Activated CD8-positive, alpha-beta memory T cell treated with anti-CD3 and anti-CD28 coated beads, Interleukin-2, amount 50 U/mL, for 48 hours (primary cell): ENCODE measurements at regions not wholly inside any gene's neighbourhood (a gene's known extent, or its start where the extent isn't known, plus 50 kb on each side); places are given as distances from the start of the nearest gene placed in this dataset.
"Not testable (repeated sequence)": the region's sequence is repeated elsewhere in the genome, so short reads cannot be mapped to it uniquely, and the experiment has no call there.

Experiments used
- DNase-seq: peaks from one replicate; pipeline ENCODE4 v3.0.0-alpha.2; 2020

- no peak for DNase-seq
These were observed 90.3 kb upstream of the FRG1 start for GRCh38 chr4:189850239-189850856.

- DNase-seq, result no peak
These were observed 82.2 kb upstream of the FRG1 start for GRCh38 chr4:189858435-189858834.

DNA sequence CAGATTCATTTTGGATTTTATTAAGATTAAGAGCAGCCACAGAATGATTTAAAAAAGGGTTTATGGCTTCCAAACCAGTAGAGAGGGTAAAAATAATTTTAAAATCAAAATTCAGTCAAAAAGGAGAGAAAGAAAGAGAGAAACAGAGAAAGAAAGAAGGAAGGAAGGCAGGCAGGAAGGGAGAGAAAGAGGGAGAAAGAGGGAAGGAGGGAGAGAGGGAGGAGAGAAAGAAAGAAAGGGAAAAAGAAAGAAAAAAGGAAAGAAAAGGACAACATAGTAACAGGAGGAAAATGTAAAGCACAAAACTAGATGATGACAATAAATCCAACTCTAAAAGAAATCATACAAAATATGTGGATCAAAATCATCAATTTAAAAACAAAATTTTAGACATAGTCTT is 79.6 kb upstream of the FRG1 start:
- DNase-seq, result no peak

DNA sequence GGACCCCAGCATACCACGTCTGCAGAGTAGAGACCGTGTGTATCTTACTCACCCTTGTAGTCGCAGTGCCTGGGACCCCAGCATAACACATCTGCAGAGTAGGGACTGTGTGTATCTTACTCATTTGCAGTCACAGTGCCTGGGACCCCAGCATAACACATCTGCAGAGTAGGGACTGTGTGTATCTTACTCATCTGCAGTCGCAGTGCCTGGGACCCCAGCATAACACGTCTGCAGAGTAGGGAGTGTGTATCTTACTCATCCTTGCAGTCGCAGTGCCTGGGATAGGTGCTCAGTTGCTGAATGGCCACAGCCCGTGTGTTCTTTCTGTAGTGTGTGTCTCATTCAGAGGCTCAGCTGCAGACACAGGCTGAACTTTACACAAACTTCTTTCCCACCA is 71.4 kb upstream of the FRG1 start:
- no peak for DNase-seq

GRCh38 chr4:189870511-189871234 is 70.0 kb upstream of the FRG1 start:
- DNase-seq, result no peak

DNA sequence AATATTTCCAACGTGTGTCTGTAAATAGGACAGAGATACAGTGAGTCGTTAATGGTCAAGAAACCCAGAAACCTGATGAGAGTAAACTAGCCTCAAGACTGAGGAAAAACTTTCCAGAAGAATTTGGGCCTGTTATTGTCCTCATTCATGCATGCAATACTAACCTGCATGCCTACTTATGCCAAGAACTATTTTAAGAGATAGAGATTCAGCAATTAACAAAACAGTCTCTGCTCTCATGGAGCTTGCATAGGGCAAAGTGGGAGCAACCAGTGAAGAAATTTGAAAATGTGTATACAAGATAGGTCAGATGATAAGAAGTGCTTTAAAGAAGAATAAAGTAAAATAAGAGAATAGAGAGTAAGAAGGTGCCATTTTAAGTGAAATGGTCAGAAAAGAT is 66.1 kb upstream of the FRG1 start:
- DNase-seq, result no peak

GRCh38 chr4:189881190-189881589 is 59.5 kb upstream of the FRG1 start:
- peak; percentile 58 for DNase-seq

DNA sequence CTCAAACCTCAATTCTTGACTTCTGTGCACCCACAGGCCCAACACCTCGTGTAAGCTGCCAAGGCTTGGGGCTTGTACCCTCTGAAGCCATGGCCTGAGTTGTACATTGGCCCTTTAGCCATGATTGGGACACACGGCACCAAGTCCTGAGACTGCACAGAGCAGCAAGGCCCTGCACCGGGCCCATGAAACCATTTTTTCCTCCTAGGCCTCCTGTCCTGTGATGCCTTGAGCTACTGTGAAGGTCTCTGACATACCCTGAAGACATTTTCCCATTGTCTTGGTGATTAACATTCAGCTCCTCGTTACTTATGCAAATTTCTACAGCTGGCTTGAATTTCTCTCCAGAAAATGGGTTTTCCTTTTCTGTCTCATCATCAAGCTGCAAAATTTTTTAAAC is 52.3 kb upstream of the FRG1 start:
- not testable (repeated sequence) for DNase-seq
